Ectodermal cell (in vitro differentiated cells): ENCODE measurements at regions not wholly inside any gene's neighbourhood (a gene's known extent, or its start where the extent isn't known, plus 50 kb on each side); places are given as distances from the start of the nearest gene placed in this dataset.
"Not testable (repeated sequence)": the region's sequence is repeated elsewhere in the genome, so short reads cannot be mapped to it uniquely, and the experiment has no call there.

Experiments used
- H3K27ac ChIP-seq: 2 replicates; pipeline ENCODE4 v1.7.0; 2013; ENCODE audit warnings: mild to moderate bottlenecking, low read depth, low read length; ENCODE audit not compliant: insufficient read depth, poor library complexity, severe bottlenecking
- H3K27me3 ChIP-seq: 2 replicates; pipeline ENCODE4 v1.7.0; 2013; ENCODE audit warnings: mild to moderate bottlenecking, low read length; ENCODE audit not compliant: insufficient read depth, control insufficient read depth, poor library complexity, severe bottlenecking
- H3K36me3 ChIP-seq: one replicate; pipeline ENCODE4 v1.7.0; 2013; ENCODE audit warnings: low read length; ENCODE audit not compliant: control insufficient read depth, insufficient read depth
- H3K4me1 ChIP-seq: one replicate; pipeline ENCODE4 v1.7.0; 2013; ENCODE audit warnings: low read length; ENCODE audit not compliant: control insufficient read depth, insufficient read depth
- H3K4me3 ChIP-seq: 2 replicates; pipeline ENCODE4 v1.7.0; 2013; ENCODE audit warnings: low read depth, low read length, control low read depth; ENCODE audit not compliant: insufficient read depth
- H3K9me3 ChIP-seq: 2 replicates; pipeline ENCODE4 v1.7.0; 2013; ENCODE audit warnings: mild to moderate bottlenecking, low read length, moderate library complexity; ENCODE audit not compliant: control insufficient read depth
- WGBS, 2 experiments: methylation state at CpG; one replicate each; pipeline ENCODE4 v1.1.7; 2013; ENCODE audit warnings: missing lambda C conversion rate in 2 of 2; 5-methylcytosine and 5-hydroxymethylcytosine counted together

GRCh38 chr1:234820597-234820996 is 210.6 kb upstream of the IRF2BP2 start:
- no peaks in the 10 kb centered on the region for H3K9me3 ChIP-seq
- no peak overlapping the region for H3K27ac ChIP-seq
- H3K36me3 ChIP-seq = no peaks in the 10 kb centered on the region
- no peak overlapping the region for H3K4me3 ChIP-seq
- H3K27me3 ChIP-seq = no peaks in the 10 kb centered on the region
- H3K4me1 ChIP-seq = no peaks in the 10 kb centered on the region
- 91 to 96% methylated on average over 1 of the region's 1 CpG for WGBS, 2 experiments

- not testable (repeated sequence) for H3K9me3 ChIP-seq, H3K4me3 ChIP-seq, H3K27ac ChIP-seq, H3K36me3 ChIP-seq, H3K4me1 ChIP-seq, H3K27me3 ChIP-seq
- 91 to 97% methylated on average over 2 to 3 of the region's 7 CpGs for WGBS, 2 experiments
These were observed 209.9 kb upstream of the IRF2BP2 start for GRCh38 chr1:234819845-234820244.

- not testable (repeated sequence) for H3K27me3 ChIP-seq, H3K4me1 ChIP-seq, H3K9me3 ChIP-seq, H3K27ac ChIP-seq, H3K36me3 ChIP-seq, H3K4me3 ChIP-seq
- 93% methylated on average over 2 of the region's 5 CpGs; no CpG with 5 or more reads in 1 of the 2 experiments for WGBS, 2 experiments
These were observed 208.0 kb upstream of the IRF2BP2 start for GRCh38 chr1:234818040-234818387.

- H3K27ac ChIP-seq, H3K9me3 ChIP-seq, H3K27me3 ChIP-seq, H3K36me3 ChIP-seq, H3K4me1 ChIP-seq, H3K4me3 ChIP-seq: not testable (repeated sequence)
- WGBS, 2 experiments = 94 to 95% methylated on average over 9 to 10 of the region's 11 CpGs
These were observed 207.5 kb upstream of the IRF2BP2 start for GRCh38 chr1:234817313-234818039.

- not testable (repeated sequence) for H3K4me3 ChIP-seq, H3K4me1 ChIP-seq, H3K27ac ChIP-seq, H3K36me3 ChIP-seq, H3K27me3 ChIP-seq, H3K9me3 ChIP-seq
- WGBS, 2 experiments = 93 to 98% methylated on average over 6 to 7 of the region's 7 CpGs
These were observed 206.9 kb upstream of the IRF2BP2 start for GRCh38 chr1:234816864-234817263.

GRCh38 chr1:234816186-234816851 is 206.3 kb upstream of the IRF2BP2 start:
- not testable (repeated sequence) for H3K4me1 ChIP-seq, H3K27me3 ChIP-seq, H3K27ac ChIP-seq, H3K4me3 ChIP-seq, H3K9me3 ChIP-seq, H3K36me3 ChIP-seq
- 87 to 94% methylated on average over 14 to 15 of the region's 26 CpGs for WGBS, 2 experiments

- WGBS, 2 experiments = 87 to 95% methylated on average over 5 of the region's 7 CpGs
- H3K4me3 ChIP-seq, H3K27me3 ChIP-seq, H3K27ac ChIP-seq, H3K4me1 ChIP-seq, H3K36me3 ChIP-seq, H3K9me3 ChIP-seq: not testable (repeated sequence)
These were observed 205.4 kb upstream of the IRF2BP2 start for GRCh38 chr1:234815295-234815815.

- not testable (repeated sequence) for H3K36me3 ChIP-seq, H3K27me3 ChIP-seq, H3K4me1 ChIP-seq, H3K4me3 ChIP-seq, H3K27ac ChIP-seq, H3K9me3 ChIP-seq
- WGBS, 2 experiments = 91 to 94% methylated on average over 1 of the region's 7 CpGs
These were observed 204.3 kb upstream of the IRF2BP2 start for GRCh38 chr1:234814235-234814634.

- H3K27ac ChIP-seq, H3K9me3 ChIP-seq: not testable (repeated sequence)
- 94 to 95% methylated on average over 4 to 6 of the region's 6 CpGs for WGBS, 2 experiments
These were observed 201.8 kb upstream of the IRF2BP2 start for GRCh38 chr1:234811824-234812223.

GRCh38 chr1:234810726-234811125 is 200.7 kb upstream of the IRF2BP2 start:
- 89 to 100% methylated on average over 1 of the region's 4 CpGs for WGBS, 2 experiments
- not testable (repeated sequence) for H3K4me1 ChIP-seq, H3K9me3 ChIP-seq, H3K27me3 ChIP-seq, H3K36me3 ChIP-seq, H3K27ac ChIP-seq, H3K4me3 ChIP-seq

More at GRCh38 chr1:234811824-234812223, 201.8 kb upstream of the IRF2BP2 start:
- not testable (repeated sequence) for H3K27me3 ChIP-seq, H3K4me3 ChIP-seq, H3K36me3 ChIP-seq, H3K4me1 ChIP-seq
